ENCODE measurements at regions not wholly inside any gene's neighbourhood (a gene's known extent, or its start where the extent isn't known, plus 50 kb on each side); places are given as distances from the start of the nearest gene placed in this dataset.
"Not testable (repeated sequence)": the region's sequence is repeated elsewhere in the genome, so short reads cannot be mapped to it uniquely, and the experiment has no call there.

GRCh38 chr1:61028136-61028535, 54.2 kb upstream of the NFIA start:
- TF ChIP-seq CTCF (IDR thresholded peaks at IDR 0.05; ENCODE audit: extremely low read depth, missing control alignments) = no peak
- DNase-seq (ENCODE audit: low spot score) = no peak

- DNase-seq (ENCODE audit: low spot score) = not testable (repeated sequence)
Observed at GRCh38 chr1:61018068-61018467, 64.3 kb upstream of the NFIA start.

GRCh38 chr1:61017651-61018050, 64.7 kb upstream of the NFIA start:
- TF ChIP-seq CTCF (IDR thresholded peaks at IDR 0.05; ENCODE audit: extremely low read depth, missing control alignments) = no peak
- DNase-seq (ENCODE audit: low spot score) = no peak

- no peak for DNase-seq (ENCODE audit: low spot score)
- no peak for TF ChIP-seq CTCF (IDR thresholded peaks at IDR 0.05; ENCODE audit: extremely low read depth, missing control alignments)
Observed at GRCh38 chr1:61013946-61014667, 68.3 kb upstream of the NFIA start.

GRCh38 chr1:61013189-61013945, 69.0 kb upstream of the NFIA start:
- no peak for DNase-seq (ENCODE audit: low spot score)
- no peak for TF ChIP-seq CTCF (IDR thresholded peaks at IDR 0.05; ENCODE audit: extremely low read depth, missing control alignments)

- no peak for DNase-seq (ENCODE audit: low spot score)
Observed at GRCh38 chr1:61012341-61012761, 70.0 kb upstream of the NFIA start.

GRCh38 chr1:61011561-61012263, 70.6 kb upstream of the NFIA start:
- DNase-seq (ENCODE audit: low spot score) = no peak
- no peak for TF ChIP-seq CTCF (IDR thresholded peaks at IDR 0.05; ENCODE audit: extremely low read depth, missing control alignments)

More at GRCh38 chr1:61012341-61012761, 70.0 kb upstream of the NFIA start:
- TF ChIP-seq CTCF (IDR thresholded peaks at IDR 0.05; ENCODE audit: extremely low read depth, missing control alignments) = no peak
